ENCODE measurements at regions not wholly inside any gene's neighbourhood (a gene's known extent, or its start where the extent isn't known, plus 50 kb on each side); places are given as distances from the start of the nearest gene placed in this dataset.

- no peaks in the 10 kb centered on the region for H3K4me1 Mint-ChIP-seq
- no peaks in the 10 kb centered on the region for H3K36me3 Mint-ChIP-seq
- H3K9me3 Mint-ChIP-seq = peaks cover 0 to 3% (median 0%) of the 10 kb centered on the region in 3 donors
- peaks cover 5% of the 10 kb centered on the region for H3K27me3 Mint-ChIP-seq
- H3K27ac Mint-ChIP-seq = no peak overlapping the region
- H3K4me3 Mint-ChIP-seq = no peak overlapping the region
These were observed 536.9 kb downstream of the TBC1D22A start for GRCh38 chr22:47299211-47299862.

- H3K27me3 Mint-ChIP-seq = peaks cover 5% of the 10 kb centered on the region
- H3K4me1 Mint-ChIP-seq = no peaks in the 10 kb centered on the region
- no peak overlapping the region for H3K4me3 Mint-ChIP-seq
- no peaks in the 10 kb centered on the region for H3K36me3 Mint-ChIP-seq
- no peak overlapping the region for H3K27ac Mint-ChIP-seq
- H3K9me3 Mint-ChIP-seq = peaks cover 0 to 3% (median 0%) of the 10 kb centered on the region in 3 donors
These were observed 535.8 kb downstream of the TBC1D22A start for GRCh38 chr22:47298017-47298785.

- no peak overlapping the region for H3K27ac Mint-ChIP-seq
- no peaks in the 10 kb centered on the region for H3K4me1 Mint-ChIP-seq
- H3K9me3 Mint-ChIP-seq = peaks cover 0 to 3% (median 0%) of the 10 kb centered on the region in 3 donors
- peaks cover 5% of the 10 kb centered on the region for H3K27me3 Mint-ChIP-seq
- H3K36me3 Mint-ChIP-seq = no peaks in the 10 kb centered on the region
- no peak overlapping the region for H3K4me3 Mint-ChIP-seq
These were observed 535.0 kb downstream of the TBC1D22A start for GRCh38 chr22:47297261-47298016.

DNA sequence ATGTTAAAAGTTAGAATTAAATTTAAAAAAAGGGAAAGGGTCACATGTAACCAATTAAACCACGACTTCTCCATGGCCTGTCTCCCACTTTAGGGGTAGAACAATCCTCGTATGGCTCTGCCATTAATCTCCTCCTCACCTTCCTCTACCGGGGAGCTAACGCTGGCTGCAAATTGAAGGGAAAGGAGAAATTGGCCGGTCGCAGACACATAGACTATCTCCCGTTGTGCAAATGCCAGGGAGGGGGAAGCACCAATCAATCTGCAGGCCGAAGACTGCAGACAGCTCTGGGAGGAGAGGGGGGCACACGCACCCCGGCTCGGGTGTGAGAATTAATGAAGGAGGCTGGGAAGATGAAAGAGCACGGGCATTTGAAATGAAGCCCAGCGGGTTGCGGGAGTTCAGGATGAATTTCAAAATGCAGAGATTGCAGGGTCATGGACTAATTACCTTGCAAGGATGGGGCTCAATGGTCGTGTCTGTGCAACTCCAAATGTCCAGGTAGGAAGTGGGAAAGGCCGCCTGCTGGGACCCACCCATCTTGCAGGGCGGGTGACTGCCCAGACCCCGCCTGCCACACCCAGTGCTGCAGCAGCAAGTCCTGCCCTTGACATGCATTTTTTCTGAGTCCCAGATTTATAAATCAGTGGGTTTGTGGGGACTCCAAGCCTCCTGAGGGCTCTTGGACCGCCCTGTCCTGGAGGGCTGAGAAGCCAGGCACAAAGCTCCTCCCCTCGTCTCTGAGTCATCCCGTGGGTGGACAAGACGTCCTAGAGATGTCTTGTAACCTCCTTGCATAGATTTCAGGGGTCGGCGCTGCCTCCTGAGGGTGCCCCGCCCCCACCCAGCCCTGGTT is 534.2 kb downstream of the TBC1D22A start:
- Mint-ChIP-seq H3K4me1 (no peaks in the 10 kb centered on the region), H3K36me3 (no peaks in the 10 kb centered on the region), H3K27me3 (peaks cover 5% of the 10 kb centered on the region), H3K9me3 (peaks cover 0 to 3% (median 0%) of the 10 kb centered on the region in 3 donors), H3K4me3 (no peak overlapping the region), H3K27ac (no peak overlapping the region)

DNA sequence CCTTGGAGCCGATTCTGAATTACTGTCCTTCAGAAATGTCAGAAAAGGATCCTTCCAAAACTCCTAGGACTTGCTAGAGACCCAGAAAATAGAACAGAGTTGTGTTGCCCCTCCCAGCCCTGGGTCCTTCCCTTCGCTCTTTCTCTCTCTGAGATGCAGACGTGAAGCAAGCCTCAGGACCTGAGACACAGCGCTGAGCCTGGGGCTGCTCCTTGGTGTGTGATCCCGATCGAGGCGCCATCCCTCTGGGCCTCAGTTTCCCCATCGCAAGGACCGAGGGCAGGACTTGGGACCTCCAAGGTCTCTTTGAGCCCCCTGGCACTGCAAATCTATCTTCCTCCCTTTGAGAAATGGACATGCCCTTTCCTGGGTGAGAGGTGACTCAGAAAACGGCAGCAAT is 533.5 kb downstream of the TBC1D22A start:
- H3K27me3 Mint-ChIP-seq = peaks cover 5% of the 10 kb centered on the region
- H3K36me3 Mint-ChIP-seq = no peaks in the 10 kb centered on the region
- H3K9me3 Mint-ChIP-seq = peaks cover 0 to 3% (median 0%) of the 10 kb centered on the region in 3 donors
- peak overlapping the region in 1 of 3 donors; percentile 39 for H3K27ac Mint-ChIP-seq
- H3K4me1 Mint-ChIP-seq = no peaks in the 10 kb centered on the region
- H3K4me3 Mint-ChIP-seq = no peak overlapping the region

DNA sequence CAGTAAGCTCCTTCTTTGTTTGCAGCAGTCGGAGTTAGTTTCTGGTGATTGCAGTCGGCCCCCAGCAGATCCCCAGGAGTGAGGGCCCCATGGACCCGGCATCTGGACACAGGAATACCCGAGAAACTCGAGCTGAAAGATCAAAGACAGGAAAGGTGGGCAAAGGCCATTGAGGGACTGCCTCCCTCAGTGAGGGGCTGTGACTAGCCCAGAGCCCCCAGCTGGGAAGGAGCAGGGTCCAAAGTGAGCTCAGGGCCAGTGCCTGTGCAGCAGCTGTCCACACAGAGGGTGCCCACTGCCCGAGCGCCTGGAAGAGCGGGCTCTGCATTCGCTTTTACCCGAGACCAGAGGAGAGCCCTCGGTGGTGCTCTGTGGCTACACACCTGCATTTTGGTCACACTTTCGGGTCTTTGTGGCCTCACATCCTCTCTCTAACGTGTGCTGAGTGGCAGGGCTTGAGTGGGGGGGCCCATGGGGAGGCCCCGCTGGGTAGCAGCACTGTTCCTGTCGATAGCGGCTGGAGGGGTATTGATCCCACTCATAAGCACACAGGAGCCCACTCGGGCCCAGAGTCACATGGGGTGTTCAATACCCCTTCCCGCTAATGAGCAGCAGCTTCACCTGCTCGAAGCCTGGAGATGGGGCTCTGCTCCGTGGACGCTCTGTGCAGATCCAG is 532.9 kb downstream of the TBC1D22A start:
- Mint-ChIP-seq H3K9me3 (peaks cover 0 to 3% (median 0%) of the 10 kb centered on the region in 3 donors), H3K27ac (no peak overlapping the region), H3K27me3 (peaks cover 5% of the 10 kb centered on the region), H3K36me3 (no peaks in the 10 kb centered on the region), H3K4me3 (no peak overlapping the region), H3K4me1 (no peaks in the 10 kb centered on the region)

DNA sequence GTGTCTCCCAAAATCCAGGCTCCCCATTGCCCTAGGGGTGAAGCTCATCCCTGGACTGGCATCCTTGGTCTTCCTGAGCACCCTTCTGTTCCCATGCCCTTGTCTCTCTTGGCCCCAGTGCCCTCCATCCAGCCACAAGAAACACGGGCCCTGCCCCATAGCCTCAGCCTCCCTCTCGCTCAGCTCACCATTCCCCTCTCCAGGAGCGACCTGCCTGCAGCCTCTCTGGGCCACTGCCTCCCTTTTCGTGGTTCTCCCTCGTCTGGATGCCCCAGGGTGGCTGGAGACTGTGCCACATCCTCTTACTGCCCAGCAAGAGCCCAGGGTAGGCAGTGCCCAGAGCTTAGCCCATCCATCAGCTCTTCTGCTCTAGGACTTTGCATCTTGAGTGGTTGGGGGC is 532.1 kb downstream of the TBC1D22A start:
- H3K4me1 Mint-ChIP-seq = no peaks in the 10 kb centered on the region
- no peaks in the 10 kb centered on the region for H3K36me3 Mint-ChIP-seq
- H3K27ac Mint-ChIP-seq = no peak overlapping the region
- H3K27me3 Mint-ChIP-seq = peaks cover 5% of the 10 kb centered on the region
- H3K4me3 Mint-ChIP-seq = no peak overlapping the region
- H3K9me3 Mint-ChIP-seq = peaks cover 0 to 3% (median 0%) of the 10 kb centered on the region in 3 donors

GRCh38 chr22:47294222-47294532 is 531.7 kb downstream of the TBC1D22A start:
- Mint-ChIP-seq H3K36me3 (no peaks in the 10 kb centered on the region), H3K27ac (no peak overlapping the region), H3K27me3 (peaks cover 5% of the 10 kb centered on the region), H3K4me3 (no peak overlapping the region), H3K9me3 (peaks cover 0 to 3% (median 0%) of the 10 kb centered on the region in 3 donors), H3K4me1 (no peaks in the 10 kb centered on the region)

GRCh38 chr22:47293368-47294221 is 531.1 kb downstream of the TBC1D22A start:
- Mint-ChIP-seq H3K4me3 (no peak overlapping the region), H3K27ac (no peak overlapping the region), H3K4me1 (no peaks in the 10 kb centered on the region), H3K36me3 (no peaks in the 10 kb centered on the region), H3K9me3 (peaks cover 0 to 3% (median 0%) of the 10 kb centered on the region in 3 donors), H3K27me3 (peaks cover 5% of the 10 kb centered on the region)

DNA sequence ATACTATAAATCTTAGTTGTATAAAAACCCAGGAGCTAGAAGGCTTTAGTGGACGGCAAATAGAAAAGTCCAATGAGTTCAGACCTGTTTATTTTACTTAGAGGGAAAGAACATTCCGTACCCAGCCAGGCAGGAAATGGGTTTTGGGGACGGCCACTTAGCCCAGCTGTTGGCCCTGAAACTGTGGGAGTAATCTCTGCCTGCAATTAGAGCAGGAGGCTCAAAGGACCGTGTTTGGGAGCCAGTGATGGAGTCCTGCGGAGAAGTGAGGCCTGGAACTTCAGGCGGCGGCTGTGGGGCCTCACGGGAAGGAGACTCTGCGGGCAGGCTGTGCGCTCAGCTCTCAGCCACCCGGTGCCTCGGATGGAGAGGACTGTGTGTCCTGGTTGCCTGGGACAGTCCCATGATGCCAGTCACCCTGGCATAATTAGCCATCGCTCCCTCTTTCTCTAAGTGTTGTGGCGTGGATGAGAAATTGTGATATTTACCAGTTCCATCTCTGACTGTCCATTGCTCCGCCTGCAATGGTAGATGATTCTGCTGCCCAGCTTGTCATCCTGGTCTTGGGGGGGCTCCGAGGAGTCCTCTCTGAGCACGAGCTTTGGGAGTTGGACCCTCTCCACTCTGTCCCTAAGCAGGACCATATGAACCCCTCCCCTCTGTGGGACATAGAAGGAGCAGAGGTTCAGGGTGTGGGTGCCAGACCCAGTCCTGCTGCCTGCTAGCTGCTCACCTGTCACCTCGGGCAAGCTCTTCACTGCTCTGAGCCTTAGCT is 530.3 kb downstream of the TBC1D22A start:
- Mint-ChIP-seq H3K27ac (no peak overlapping the region), H3K27me3 (peaks cover 5% of the 10 kb centered on the region), H3K36me3 (no peaks in the 10 kb centered on the region), H3K9me3 (peaks cover 0 to 3% (median 0%) of the 10 kb centered on the region in 3 donors), H3K4me1 (no peaks in the 10 kb centered on the region), H3K4me3 (no peak overlapping the region)

GRCh38 chr22:47291565-47292495 is 529.4 kb downstream of the TBC1D22A start:
- Mint-ChIP-seq H3K27ac (no peak overlapping the region), H3K9me3 (peaks cover 0 to 3% (median 0%) of the 10 kb centered on the region in 3 donors), H3K4me3 (no peak overlapping the region), H3K4me1 (no peaks in the 10 kb centered on the region), H3K36me3 (no peaks in the 10 kb centered on the region), H3K27me3 (peaks cover 5% of the 10 kb centered on the region)

DNA sequence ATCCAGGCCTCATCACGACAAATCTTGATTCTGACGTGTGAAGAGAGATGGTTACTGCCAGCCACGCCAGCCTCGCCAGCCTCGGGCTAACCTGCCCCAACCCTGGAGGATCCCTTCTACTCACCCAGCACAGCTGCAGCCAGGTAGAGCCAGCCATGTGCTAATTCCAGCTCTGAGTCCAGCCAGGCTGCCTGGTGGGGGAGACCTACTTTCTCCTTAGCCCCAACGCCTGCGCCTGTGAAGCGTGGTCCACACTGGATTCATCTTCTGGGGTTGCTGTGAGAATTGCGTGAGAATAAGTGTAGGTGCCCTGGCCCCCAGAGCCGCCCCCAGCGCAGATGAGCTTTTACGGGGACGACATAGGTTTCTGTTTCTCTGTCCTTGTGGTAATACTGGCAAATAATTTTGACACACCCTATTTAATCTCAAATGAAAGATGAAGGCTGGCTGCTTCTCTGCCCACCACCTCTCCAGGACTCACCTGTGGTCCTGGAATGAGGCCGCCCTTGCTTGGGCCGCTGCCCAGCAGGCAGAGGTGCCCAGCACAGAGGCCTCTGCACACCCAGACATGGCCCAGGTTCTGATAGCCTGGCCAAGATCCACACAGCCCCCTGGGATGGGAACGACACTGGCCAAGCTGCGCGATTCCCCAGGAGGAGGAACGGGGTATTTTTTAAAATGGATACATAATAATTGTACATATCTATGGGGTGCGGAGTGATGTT is 528.4 kb downstream of the TBC1D22A start:
- peaks cover 3% of the 10 kb centered on the region for H3K27me3 Mint-ChIP-seq
- H3K4me3 Mint-ChIP-seq = peak overlapping the region in 1 of 4 donors; percentile 17
- no peaks in the 10 kb centered on the region for H3K9me3 Mint-ChIP-seq
- H3K27ac Mint-ChIP-seq = no peak overlapping the region
- no peaks in the 10 kb centered on the region for H3K36me3 Mint-ChIP-seq
- H3K4me1 Mint-ChIP-seq = no peaks in the 10 kb centered on the region
